ENCODE measurements at regions not wholly inside any gene's neighbourhood (a gene's known extent, or its start where the extent isn't known, plus 50 kb on each side); places are given as distances from the start of the nearest gene placed in this dataset.
"Not testable (repeated sequence)": the region's sequence is repeated elsewhere in the genome, so short reads cannot be mapped to it uniquely, and the experiment has no call there.

DNA sequence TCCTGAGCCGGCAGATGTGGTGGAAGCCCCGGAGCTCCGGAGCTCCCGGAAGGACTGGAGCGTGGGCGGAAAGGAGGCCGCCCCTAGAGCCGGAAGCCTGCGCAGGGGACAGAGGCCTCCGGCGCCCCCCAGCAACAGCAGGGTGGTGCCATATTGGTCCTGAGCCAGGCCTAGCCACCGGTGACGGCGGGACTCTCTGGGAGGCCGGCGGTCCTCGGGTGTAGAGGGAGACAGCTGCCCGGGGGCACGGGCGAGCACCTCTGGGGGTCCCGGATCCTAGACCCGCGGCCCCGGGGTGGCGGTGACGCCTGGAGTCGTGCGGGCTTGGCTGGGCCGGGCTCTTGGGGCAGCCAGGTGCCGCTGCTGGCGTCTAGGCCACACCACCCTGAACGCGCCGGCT lies 1472.2 kb downstream of the FOXD4L5 start:
- DNase-seq (ENCODE audit: low read depth in 2 of 2) = not testable (repeated sequence)

GRCh38 chr9:63804205-63804604 lies 1480.8 kb downstream of the FOXD4L5 start:
- DNase-seq (ENCODE audit: low read depth in 2 of 2) = not testable (repeated sequence)

- DNase-seq (ENCODE audit: low read depth in 2 of 2) = not testable (repeated sequence)
Measured at GRCh38 chr9:63794081-63794685, 1490.8 kb downstream of the FOXD4L5 start.

GRCh38 chr9:63787454-63787853 lies 1497.6 kb downstream of the FOXD4L5 start:
- DNase-seq (ENCODE audit: low read depth in 2 of 2) = not testable (repeated sequence)

- DNase-seq (ENCODE audit: low read depth in 2 of 2) = not testable (repeated sequence)
Measured at GRCh38 chr9:63785059-63785458, 1500.0 kb downstream of the FOXD4L5 start.

DNA sequence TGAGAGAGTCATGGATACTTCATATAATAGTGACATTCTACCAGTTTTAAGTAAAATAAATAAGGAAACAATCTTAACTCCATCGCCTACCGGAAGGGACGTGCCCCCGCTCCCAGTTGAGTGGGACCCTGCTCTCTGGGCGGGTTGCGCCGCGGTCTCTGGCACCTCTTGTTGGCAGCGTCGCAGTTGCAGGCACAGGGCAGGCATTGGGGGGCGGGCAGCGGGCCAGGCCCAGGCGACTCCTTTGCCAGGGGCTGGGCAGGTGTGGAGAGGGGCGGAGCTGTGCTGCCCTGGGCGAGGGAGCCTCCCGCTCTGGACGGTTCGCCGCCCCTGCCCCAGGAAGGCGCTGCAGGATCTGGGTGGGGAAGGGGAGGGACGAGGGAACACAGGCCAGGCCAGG lies 1500.6 kb downstream of the FOXD4L5 start:
- DNase-seq (ENCODE audit: low read depth in 2 of 2) = not testable (repeated sequence)

DNA sequence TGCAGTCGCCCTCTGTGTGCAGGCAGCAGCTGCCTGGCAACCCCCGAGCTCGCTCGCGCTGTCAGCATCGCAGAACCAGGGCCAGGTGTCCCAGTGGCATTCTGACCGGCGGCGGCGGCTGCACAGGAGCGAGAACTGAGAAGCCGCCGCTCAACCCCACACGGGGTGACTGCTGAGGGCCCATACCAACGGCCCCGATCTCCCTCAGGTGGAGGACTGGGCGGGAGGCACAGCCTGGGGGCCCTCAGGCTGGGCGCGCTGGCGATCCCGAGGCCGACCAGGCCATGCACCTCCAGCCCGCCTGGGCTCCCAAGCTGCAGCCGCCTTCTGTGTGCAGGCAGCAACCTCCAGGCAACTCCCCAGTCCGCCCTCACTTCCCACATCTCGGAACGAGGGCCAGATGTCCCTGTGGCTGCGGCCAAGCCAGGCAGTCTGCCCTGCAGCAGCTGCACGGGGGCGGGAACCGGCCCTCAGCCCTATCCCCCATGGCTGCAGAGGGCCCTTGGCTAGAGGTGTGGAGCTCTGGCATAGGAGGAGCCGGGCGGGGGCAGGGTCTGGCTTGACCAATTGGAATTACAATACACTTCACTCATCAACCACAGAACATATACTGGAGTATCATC lies 1503.1 kb downstream of the FOXD4L5 start:
- not testable (repeated sequence) for DNase-seq (ENCODE audit: low read depth in 2 of 2)

GRCh38 chr9:63781390-63781789 lies 1503.6 kb downstream of the FOXD4L5 start:
- not testable (repeated sequence) for DNase-seq (ENCODE audit: low read depth in 2 of 2)

- not testable (repeated sequence) for DNase-seq (ENCODE audit: low read depth in 2 of 2)
Measured at GRCh38 chr9:63776220-63776619, 1508.8 kb downstream of the FOXD4L5 start.

DNA sequence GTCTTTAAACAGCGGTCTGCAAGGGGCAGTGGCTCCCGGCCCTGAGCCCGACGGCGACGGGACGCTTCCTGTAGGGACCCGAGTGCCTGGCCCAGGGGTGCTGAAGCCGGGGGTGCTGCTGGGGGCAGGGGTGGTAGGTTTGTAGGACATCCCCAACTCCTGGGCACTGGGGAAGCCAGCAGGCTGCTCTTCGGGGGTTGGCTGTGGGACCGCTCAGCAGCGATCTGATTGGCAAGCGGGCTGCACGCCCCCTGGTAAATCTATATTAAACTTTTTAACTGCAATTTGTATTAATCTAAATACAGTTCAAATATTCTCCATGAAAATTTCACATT lies 1510.0 kb downstream of the FOXD4L5 start:
- DNase-seq (ENCODE audit: low read depth in 2 of 2) = not testable (repeated sequence)

- not testable (repeated sequence) for DNase-seq (ENCODE audit: low read depth in 2 of 2)
Measured at GRCh38 chr9:63774369-63775091, 1510.5 kb downstream of the FOXD4L5 start.

DNA sequence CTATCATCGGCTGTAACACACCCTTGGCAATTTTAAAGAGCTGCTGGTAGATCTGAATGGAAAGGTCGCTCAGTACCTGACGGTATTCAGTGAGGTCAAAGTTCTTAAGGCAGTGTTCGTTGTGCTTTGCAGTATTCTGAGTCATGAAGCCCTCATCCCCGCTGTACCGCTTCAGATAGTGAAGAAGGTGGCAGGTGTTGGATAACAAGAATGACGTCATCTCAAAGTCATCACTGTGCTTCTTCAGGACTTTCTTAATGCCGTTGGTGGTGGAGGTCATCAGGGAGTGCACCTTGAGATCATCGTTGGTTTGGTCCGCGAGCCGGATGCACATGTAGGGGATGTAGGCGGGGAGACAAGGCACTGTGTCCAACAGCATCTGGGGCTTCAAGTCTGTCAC lies 1522.8 kb downstream of the FOXD4L5 start:
- DNase-seq (ENCODE audit: low read depth in 2 of 2) = not testable (repeated sequence)

GRCh38 chr9:63729021-63729420 lies 1556.0 kb downstream of the FOXD4L5 start:
- not testable (repeated sequence) for DNase-seq (ENCODE audit: low read depth in 2 of 2)

DNA sequence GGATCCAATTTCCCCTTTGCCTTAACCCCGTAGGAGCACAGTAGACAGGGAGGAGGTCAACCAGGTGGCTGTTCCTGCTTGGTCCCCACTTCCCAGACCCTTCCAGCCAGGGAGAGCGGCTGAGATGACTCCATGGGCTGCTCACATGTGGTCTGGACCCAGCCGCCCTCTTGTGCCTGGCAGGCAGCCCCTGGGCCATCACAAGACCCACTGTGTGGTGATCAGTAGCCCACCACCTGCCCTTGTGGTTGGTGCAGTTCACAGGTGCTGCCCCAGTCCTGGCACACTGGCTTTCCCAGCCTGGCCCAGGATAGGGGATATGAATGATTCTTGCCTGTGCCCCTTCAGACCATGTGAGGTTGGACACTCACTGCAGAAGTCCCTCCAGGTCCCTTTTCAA lies 1556.7 kb downstream of the FOXD4L5 start:
- no peak for DNase-seq (ENCODE audit: low read depth in 2 of 2)

DNA sequence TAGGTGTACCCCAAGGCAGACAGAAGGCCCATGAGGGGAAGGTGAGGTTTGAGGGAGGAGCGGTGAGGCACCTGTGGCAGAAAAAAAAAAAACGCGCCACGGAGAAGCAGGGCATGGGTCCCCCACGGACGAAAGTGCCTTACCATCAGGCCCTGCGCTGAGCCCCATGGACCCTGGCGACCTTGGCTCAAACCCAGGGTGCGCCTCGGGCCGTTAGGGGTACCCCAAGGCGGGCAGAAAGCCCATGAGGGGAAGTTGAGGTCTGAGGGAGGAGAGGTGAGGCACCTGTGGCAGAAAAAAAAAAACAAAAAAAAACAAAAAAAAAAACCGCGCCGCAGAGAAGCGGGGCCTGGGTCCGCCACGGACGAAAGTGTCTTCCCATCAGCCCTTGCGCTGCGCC lies 1576.7 kb downstream of the FOXD4L5 start:
- DNase-seq (ENCODE audit: low read depth in 2 of 2) = not testable (repeated sequence)

- not testable (repeated sequence) for DNase-seq (ENCODE audit: low read depth in 2 of 2)
Measured at GRCh38 chr9:63704456-63704855, 1580.6 kb downstream of the FOXD4L5 start.

GRCh38 chr9:63703670-63704069 lies 1581.3 kb downstream of the FOXD4L5 start:
- not testable (repeated sequence) for DNase-seq (ENCODE audit: low read depth in 2 of 2)

DNA sequence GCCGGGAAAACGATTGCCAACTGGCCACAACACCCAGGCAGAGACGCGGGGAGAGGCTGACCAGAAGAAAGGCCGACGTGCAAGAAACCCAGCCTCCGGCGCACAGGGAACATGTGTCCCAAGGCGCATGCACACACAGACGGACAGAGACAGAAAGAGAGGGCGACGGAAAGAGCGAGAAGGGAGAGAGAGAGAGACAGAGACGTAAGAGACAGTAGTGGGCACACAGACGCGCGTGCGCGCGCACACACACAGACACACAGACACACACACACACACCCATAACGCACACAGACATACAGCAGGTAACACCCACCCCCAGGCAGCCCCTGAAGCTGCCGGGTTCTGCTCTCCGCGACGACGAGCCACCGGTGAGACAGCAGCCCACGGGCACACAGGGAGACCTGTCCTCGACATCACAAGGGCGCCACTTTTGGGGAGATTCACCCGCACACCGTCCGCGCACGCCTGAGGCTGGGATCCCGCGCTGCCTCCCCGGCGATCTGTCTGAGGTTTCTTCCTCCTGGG lies 1581.8 kb downstream of the FOXD4L5 start:
- DNase-seq (ENCODE audit: low read depth in 2 of 2) = not testable (repeated sequence)

Measured in fibroblast of skin of left biceps (primary cell).